Mucosa of stomach (tissue), 1 donor: ENCODE measurements at regions not wholly inside any gene's neighbourhood (a gene's known extent, or its start where the extent isn't known, plus 50 kb on each side); places are given as distances from the start of the nearest gene placed in this dataset.
A peak's percentile ranks its signal among the peaks of the same experiment; 100 is the strongest.
"Not testable (repeated sequence)": the region's sequence is repeated elsewhere in the genome, so short reads cannot be mapped to it uniquely, and the experiment has no call there.

Experiments used
- H3K27me3 ChIP-seq: one replicate; pipeline ENCODE4 v1.7.0; 2013; ENCODE audit warnings: mild to moderate bottlenecking, low read length; ENCODE audit not compliant: control insufficient read depth, insufficient read depth
- H3K36me3 ChIP-seq: one replicate; pipeline ENCODE4 v1.7.0; 2013; ENCODE audit warnings: low read length; ENCODE audit not compliant: control insufficient read depth, insufficient read depth
- H3K4me1 ChIP-seq: one replicate; pipeline ENCODE4 v1.7.0; 2013; ENCODE audit warnings: mild to moderate bottlenecking, low read length; ENCODE audit not compliant: control insufficient read depth, insufficient read depth
- H3K4me3 ChIP-seq: one replicate; pipeline ENCODE4 v1.7.0; 2013; ENCODE audit warnings: low read length
- H3K9ac ChIP-seq: one replicate; pipeline ENCODE4 v1.7.0; 2013; ENCODE audit warnings: mild to moderate bottlenecking, low read length, moderate library complexity
- H3K9me3 ChIP-seq: one replicate; pipeline ENCODE4 v1.7.0; 2013; ENCODE audit warnings: mild to moderate bottlenecking, low read length, moderate library complexity; ENCODE audit not compliant: control insufficient read depth
- donor health status: Pancreatic carcinoma.

DNA sequence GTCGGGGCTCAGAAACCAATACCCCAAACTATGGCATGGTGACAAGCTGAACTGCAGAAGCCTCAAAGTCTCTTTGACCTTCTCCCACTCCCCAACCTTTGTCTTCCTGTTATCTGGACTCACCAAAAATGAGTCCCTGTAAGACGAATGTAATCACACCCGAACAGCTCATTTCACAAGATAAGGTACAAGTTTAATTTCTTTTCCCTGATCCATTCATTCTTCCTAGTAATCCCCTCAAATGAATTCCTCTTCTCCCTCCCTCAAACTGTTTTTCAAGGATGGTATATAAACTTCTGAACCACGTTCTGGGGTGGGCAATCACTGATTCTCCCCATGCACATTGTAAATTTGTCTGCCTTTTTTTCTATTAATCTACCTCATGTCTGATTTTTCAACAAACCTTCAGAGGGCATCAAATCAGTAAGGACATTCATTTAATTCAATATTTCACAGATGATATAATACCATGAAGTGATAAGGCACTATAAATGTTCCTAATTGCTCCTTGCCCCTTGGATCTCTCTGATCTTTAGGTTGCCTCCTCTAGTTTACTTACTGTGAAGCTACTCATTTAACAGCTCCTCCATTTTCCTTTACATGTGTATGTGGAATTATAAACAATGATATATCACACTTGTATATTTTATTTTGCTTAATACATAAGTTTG lies 77.2 kb downstream of the OR2B2 start:
- peaks cover 6% of the 10 kb centered on the region for H3K4me1 ChIP-seq
- no peaks in the 10 kb centered on the region for H3K36me3 ChIP-seq
- H3K9me3 ChIP-seq: no peaks in the 10 kb centered on the region
- no peak overlapping the region for H3K4me3 ChIP-seq
- no peaks in the 10 kb centered on the region for H3K27me3 ChIP-seq
- no peak overlapping the region for H3K9ac ChIP-seq

DNA sequence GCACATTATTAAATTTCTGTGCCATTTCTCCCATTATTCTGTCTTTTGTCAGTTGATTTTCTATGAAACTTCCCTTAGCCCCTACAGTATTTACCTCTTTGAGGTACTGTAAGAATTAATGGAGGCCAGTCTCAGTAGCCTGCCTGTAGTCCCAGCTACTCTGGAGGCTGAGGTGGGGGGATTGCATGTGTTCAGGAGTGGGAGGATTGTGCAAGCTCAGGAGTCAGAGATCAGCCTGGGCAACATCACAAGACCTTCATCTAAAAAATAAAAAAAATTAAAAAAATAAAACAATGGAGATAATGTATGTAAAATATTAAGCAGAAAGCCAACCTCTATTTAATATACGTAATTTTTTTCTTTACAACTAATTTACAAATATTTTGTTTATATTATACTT lies 77.8 kb downstream of the OR2B2 start:
- peaks cover 6% of the 10 kb centered on the region for H3K4me1 ChIP-seq
- no peaks in the 10 kb centered on the region for H3K9me3 ChIP-seq
- H3K27me3 ChIP-seq: no peaks in the 10 kb centered on the region
- H3K4me3 ChIP-seq: no peak overlapping the region
- no peaks in the 10 kb centered on the region for H3K36me3 ChIP-seq
- no peak overlapping the region for H3K9ac ChIP-seq

DNA sequence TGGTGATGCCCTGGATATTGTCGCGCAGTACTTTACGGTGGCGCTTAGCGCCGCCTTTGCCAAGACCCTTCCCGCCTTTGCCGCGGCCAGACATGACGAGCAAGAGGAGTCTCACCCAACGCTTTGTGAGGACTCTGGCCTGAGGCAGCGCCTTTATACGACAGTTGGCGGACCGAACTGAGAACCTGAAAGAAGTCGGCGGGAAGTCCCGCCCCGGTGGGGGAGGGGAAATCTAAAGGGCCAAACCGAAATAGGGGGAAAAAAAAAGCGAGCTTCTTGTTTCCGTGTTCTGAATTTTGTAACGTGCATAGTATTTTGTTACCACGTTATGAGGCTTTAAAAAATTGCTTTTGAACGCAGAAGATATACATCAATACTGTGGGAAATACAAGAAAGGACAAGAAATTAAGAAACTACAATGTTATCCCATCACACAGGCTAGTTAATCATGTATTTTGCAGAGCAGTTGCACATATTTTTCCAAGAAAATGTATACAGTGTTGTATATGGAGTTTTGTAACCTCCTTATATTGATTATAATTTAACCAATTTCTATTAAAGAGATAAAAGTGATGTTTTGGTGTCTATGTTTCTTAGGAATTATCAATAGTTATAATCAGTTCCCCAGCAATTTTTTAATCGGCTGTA lies 80.6 kb downstream of the OR2B2 start:
- H3K27me3 ChIP-seq, H3K9me3 ChIP-seq, H3K36me3 ChIP-seq, H3K4me1 ChIP-seq: not testable (repeated sequence)
- Histone ChIP-seq H3K9ac (peak overlapping the region; percentile 78), H3K4me3 (peak overlapping the region; percentile 28)

DNA sequence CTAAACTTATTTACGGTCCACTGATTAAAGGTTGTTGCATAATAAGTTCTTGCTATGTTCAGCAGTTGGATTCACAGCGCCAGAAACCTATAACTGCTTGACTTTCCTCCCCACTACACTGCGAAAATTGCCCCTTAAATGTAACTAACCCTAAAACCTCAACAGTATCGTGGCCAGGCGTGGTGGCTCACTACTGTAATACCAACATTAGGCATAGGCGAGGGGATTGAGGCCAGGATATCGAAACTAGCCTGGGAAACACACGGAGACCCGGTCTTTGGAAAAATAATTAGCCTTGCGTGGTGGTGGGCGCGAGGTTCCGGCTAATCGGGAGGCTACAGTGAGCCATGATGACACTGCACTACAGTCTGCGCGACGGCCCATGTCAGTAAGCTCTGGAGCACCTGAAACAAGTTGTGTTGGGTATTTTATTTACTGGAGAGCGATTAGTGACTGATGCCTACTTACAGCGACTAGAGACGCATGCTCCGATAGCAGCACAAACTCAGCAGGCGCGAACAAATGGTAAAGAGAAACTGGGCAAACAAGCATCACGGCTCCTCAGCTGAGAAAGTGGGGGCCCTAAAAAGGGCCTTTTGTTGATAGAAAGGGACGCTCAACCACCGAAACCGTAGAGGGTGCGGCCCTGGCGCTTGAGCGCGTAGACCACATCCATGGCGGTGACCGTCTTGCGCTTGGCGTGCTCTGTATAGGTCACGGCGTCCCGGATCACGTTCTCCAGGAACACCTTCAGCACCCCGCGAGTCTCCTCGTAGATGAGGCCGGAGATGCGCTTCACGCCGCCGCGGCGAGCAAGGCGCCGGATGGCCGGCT lies 81.4 kb downstream of the OR2B2 start:
- Histone ChIP-seq H3K4me3 (peak overlapping the region; percentile 39), H3K9ac (peak overlapping the region; percentile 78)
- not testable (repeated sequence) for H3K36me3 ChIP-seq, H3K4me1 ChIP-seq, H3K27me3 ChIP-seq, H3K9me3 ChIP-seq

DNA sequence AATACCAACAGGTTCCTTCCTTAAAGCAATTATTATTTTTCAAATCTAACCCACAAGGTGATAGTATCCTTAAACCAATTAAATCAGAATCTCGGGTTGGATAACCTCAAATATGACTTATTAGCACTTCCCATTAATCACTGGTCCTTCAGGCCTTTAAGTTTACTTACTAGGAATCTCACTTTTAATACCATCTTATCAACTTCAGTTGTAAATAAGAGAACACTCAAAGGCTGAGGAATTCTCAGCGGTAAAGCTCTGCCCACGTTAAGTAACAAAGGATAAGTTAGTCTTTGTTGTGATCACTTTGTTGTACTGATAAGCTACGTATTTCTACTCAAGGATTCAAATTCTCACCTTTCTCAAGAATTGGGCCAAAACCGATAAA lies 82.0 kb downstream of the OR2B2 start:
- no peaks in the 10 kb centered on the region for H3K9me3 ChIP-seq
- no peaks in the 10 kb centered on the region for H3K36me3 ChIP-seq
- peak overlapping the region; percentile 39 for H3K4me3 ChIP-seq
- no peaks in the 10 kb centered on the region for H3K4me1 ChIP-seq
- peak overlapping the region; percentile 78 for H3K9ac ChIP-seq
- H3K27me3 ChIP-seq: no peaks in the 10 kb centered on the region

GRCh38 chr6:27829453-27830211 lies 82.6 kb downstream of the OR2B2 start:
- H3K9me3 ChIP-seq: no peaks in the 10 kb centered on the region
- no peaks in the 10 kb centered on the region for H3K27me3 ChIP-seq
- H3K36me3 ChIP-seq: no peaks in the 10 kb centered on the region
- H3K9ac ChIP-seq: peak overlapping the region; percentile 78
- H3K4me3 ChIP-seq: no peak overlapping the region
- H3K4me1 ChIP-seq: no peaks in the 10 kb centered on the region

GRCh38 chr6:27827477-27827876 lies 84.7 kb downstream of the OR2B2 start:
- H3K9me3 ChIP-seq, H3K27me3 ChIP-seq, H3K36me3 ChIP-seq, H3K9ac ChIP-seq, H3K4me1 ChIP-seq, H3K4me3 ChIP-seq: not testable (repeated sequence)

DNA sequence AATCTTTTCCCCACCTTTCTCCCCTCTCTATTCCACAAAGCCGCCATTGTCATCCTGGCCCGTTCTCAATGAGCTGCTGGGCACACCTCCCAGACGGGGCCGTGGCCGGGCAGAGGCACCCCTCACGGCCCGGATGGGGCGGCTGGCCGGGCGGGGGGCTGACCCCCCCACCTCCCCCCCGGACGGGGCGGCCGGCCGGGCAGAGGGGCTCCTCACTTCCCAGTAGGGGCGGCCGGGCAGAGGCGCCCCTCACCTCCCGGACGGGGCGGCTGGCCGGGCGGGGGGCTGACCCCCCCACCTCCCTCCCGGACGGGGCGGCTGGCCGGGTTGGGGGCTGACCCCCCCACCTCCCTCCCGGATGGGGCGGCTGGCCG lies 85.6 kb downstream of the OR2B2 start:
- H3K4me3 ChIP-seq, H3K4me1 ChIP-seq, H3K36me3 ChIP-seq, H3K9ac ChIP-seq, H3K27me3 ChIP-seq, H3K9me3 ChIP-seq: not testable (repeated sequence)

GRCh38 chr6:27825848-27826611 lies 86.2 kb downstream of the OR2B2 start:
- not testable (repeated sequence) for H3K9ac ChIP-seq, H3K4me3 ChIP-seq, H3K27me3 ChIP-seq, H3K36me3 ChIP-seq, H3K9me3 ChIP-seq, H3K4me1 ChIP-seq

GRCh38 chr6:27825025-27825793 lies 87.0 kb downstream of the OR2B2 start:
- Histone ChIP-seq H3K4me3 (no peak overlapping the region), H3K36me3 (no peaks in the 10 kb centered on the region), H3K9ac (peak overlapping the region; percentile 79), H3K9me3 (no peaks in the 10 kb centered on the region), H3K27me3 (no peaks in the 10 kb centered on the region), H3K4me1 (no peaks in the 10 kb centered on the region)
